H9 (cell line): ENCODE measurements at regions not wholly inside any gene's neighbourhood (a gene's known extent, or its start where the extent isn't known, plus 50 kb on each side); places are given as distances from the start of the nearest gene placed in this dataset.

ENCODE experiments used
- DNase-seq: peaks from one replicate; pipeline ENCODE4 v3.0.0-alpha.2; 2017
- H2AFZ ChIP-seq: one replicate; pipeline ENCODE4 v1.6.1; 2013; ENCODE audit warnings: mild to moderate bottlenecking, low read length, control low read depth, moderate library complexity
- H2AK5ac ChIP-seq: 2 replicates; pipeline ENCODE4 v1.6.1; 2013; ENCODE audit warnings: low read length, control low read depth, mixed read lengths; ENCODE audit not compliant: insufficient read length
- H2BK120ac ChIP-seq: one replicate; pipeline ENCODE4 v1.6.1; 2013; ENCODE audit warnings: low read depth, mild to moderate bottlenecking, low read length, control low read depth, inconsistent platforms; ENCODE audit not compliant: poor library complexity, severe bottlenecking
- H2BK12ac ChIP-seq: 2 replicates; pipeline ENCODE4 v1.6.1; 2013; ENCODE audit warnings: low read length, control low read depth, mixed read lengths, low read depth; ENCODE audit not compliant: insufficient read length
- H2BK15ac ChIP-seq: 2 replicates; pipeline ENCODE4 v1.6.1; 2013; ENCODE audit warnings: low read depth, low read length, control low read depth
- H2BK20ac ChIP-seq: one replicate; pipeline ENCODE4 v1.6.1; 2013; ENCODE audit warnings: low read depth, mild to moderate bottlenecking, low read length, control low read depth, inconsistent platforms; ENCODE audit not compliant: poor library complexity, severe bottlenecking
- H2BK5ac ChIP-seq: 2 replicates; pipeline ENCODE4 v1.6.1; 2013; ENCODE audit warnings: low read length, control low read depth, mixed read lengths; ENCODE audit not compliant: insufficient read length
- H3K14ac ChIP-seq: 2 replicates; pipeline ENCODE4 v1.6.1; 2013; ENCODE audit warnings: low read length, control low read depth; ENCODE audit not compliant: insufficient read depth
- H3K18ac ChIP-seq: 2 replicates; pipeline ENCODE4 v1.6.1; 2013; ENCODE audit warnings: low read depth, mild to moderate bottlenecking, mixed read lengths, low read length, control low read depth; ENCODE audit not compliant: insufficient read length
- H3K23ac ChIP-seq: 2 replicates; pipeline ENCODE4 v1.6.1; 2013; ENCODE audit warnings: low read length, control low read depth, mixed read lengths, low read depth; ENCODE audit not compliant: insufficient read length
- H3K23me2 ChIP-seq: 2 replicates; pipeline ENCODE4 v1.6.1; 2013; ENCODE audit warnings: low read depth, mild to moderate bottlenecking, mixed read lengths, low read length, control low read depth; ENCODE audit not compliant: insufficient read length, poor library complexity, severe bottlenecking
- H3K27ac ChIP-seq: 2 replicates; pipeline ENCODE4 v1.5.1; 2013; ENCODE audit warnings: low read length, control low read depth, mixed read lengths, low read depth; ENCODE audit not compliant: insufficient read length
- H3K27me3 ChIP-seq: 2 replicates; pipeline ENCODE4 v1.6.1; 2013; ENCODE audit warnings: low read length, control low read depth, inconsistent platforms; ENCODE audit not compliant: insufficient read depth
- H3K4ac ChIP-seq: 2 replicates; pipeline ENCODE4 v1.6.1; 2013; ENCODE audit warnings: low read depth, mild to moderate bottlenecking, control low read depth, inconsistent platforms, low read length, moderate library complexity
- H3K4me1 ChIP-seq: 2 replicates; pipeline ENCODE4 v1.6.1; 2013; ENCODE audit warnings: low read length, control low read depth, inconsistent platforms; ENCODE audit not compliant: insufficient read depth
- H3K4me2 ChIP-seq: 2 replicates; pipeline ENCODE4 v1.6.1; 2013; ENCODE audit warnings: low read length, control low read depth, mixed read lengths; ENCODE audit not compliant: insufficient read length, insufficient read depth
- H3K56ac ChIP-seq: 2 replicates; pipeline ENCODE4 v1.6.1; 2013; ENCODE audit warnings: low read depth, mild to moderate bottlenecking, mixed read lengths, low read length, control low read depth; ENCODE audit not compliant: insufficient read length
- H3K79me1 ChIP-seq: 2 replicates; pipeline ENCODE4 v1.6.1; 2013; ENCODE audit warnings: low read depth, mild to moderate bottlenecking, moderate library complexity, low read length, control low read depth, inconsistent platforms; ENCODE audit not compliant: insufficient read depth, poor library complexity, severe bottlenecking
- H3K79me2 ChIP-seq: 2 replicates; pipeline ENCODE4 v1.6.1; 2013; ENCODE audit warnings: low read length, control low read depth, inconsistent platforms; ENCODE audit not compliant: insufficient read depth
- H3K9ac ChIP-seq: 2 replicates; pipeline ENCODE4 v1.6.1; 2013; ENCODE audit warnings: low read length, control low read depth, mixed read lengths; ENCODE audit not compliant: insufficient read length; ENCODE audit errors: extremely low read depth
- H3K9me3 ChIP-seq: one replicate; pipeline ENCODE4 v1.6.1; 2013; ENCODE audit warnings: low read depth, low read length, inconsistent platforms; ENCODE audit not compliant: control insufficient read depth
- H3T11ph ChIP-seq: one replicate; pipeline ENCODE4 v1.6.1; 2013; ENCODE audit warnings: mild to moderate bottlenecking, low read length, control low read depth, inconsistent platforms
- H4K20me1 ChIP-seq: one replicate; pipeline ENCODE4 v1.6.1; 2013; ENCODE audit not compliant: control insufficient read depth, insufficient read length, insufficient read depth
- H4K5ac ChIP-seq: 2 replicates; pipeline ENCODE4 v1.6.1; 2013; ENCODE audit warnings: low read depth, mild to moderate bottlenecking, mixed read lengths, low read length, control low read depth; ENCODE audit not compliant: insufficient read length
- H4K8ac ChIP-seq: replicated peaks from 2 replicates; pipeline ENCODE4 v1.6.1; 2013; ENCODE audit warnings: low read length, control low read depth, mixed read lengths, low read depth; ENCODE audit not compliant: insufficient read length
- H4K91ac ChIP-seq: 2 replicates; pipeline ENCODE4 v1.6.1; 2013; ENCODE audit warnings: low read depth, mild to moderate bottlenecking, moderate library complexity, mixed read lengths, low read length, control low read depth; ENCODE audit not compliant: insufficient read length
- H3K27ac Mint-ChIP-seq, 3 experiments: 2 replicates in 2 of 3; 3 replicates in 1 of 3; pipeline ENCODE4 v1.8.0; 2020 to 2021; ENCODE audit warnings: mixed read lengths in 3 of 3, mild to moderate bottlenecking in 1 of 3, moderate library complexity in 1 of 3
- H3K27me3 Mint-ChIP-seq: 2 replicates; pipeline ENCODE4 v1.8.0; 2021; ENCODE audit warnings: low read depth, mild to moderate bottlenecking, moderate library complexity, mixed read lengths
- H3K36me3 Mint-ChIP-seq, 3 experiments: 2 replicates in 2 of 3; 3 replicates in 1 of 3; pipeline ENCODE4 v1.8.0; 2020 to 2021; ENCODE audit warnings: low read depth in 3 of 3, mixed read lengths in 3 of 3; ENCODE audit not compliant: insufficient read depth in 1 of 3
- H3K4me1 Mint-ChIP-seq, 2 experiments: 2 replicates each; pipeline ENCODE4 v1.8.0; 2020; ENCODE audit warnings: mixed read lengths in 2 of 2
- H3K4me3 Mint-ChIP-seq, 2 experiments: 2 replicates in 1 of 2; 3 replicates in 1 of 2; pipeline ENCODE4 v1.8.0; 2020 to 2021; ENCODE audit warnings: mild to moderate bottlenecking in 2 of 2, mixed read lengths in 2 of 2, moderate library complexity in 1 of 2
- H3K9me3 Mint-ChIP-seq, 2 experiments: 2 replicates in 1 of 2; 3 replicates in 1 of 2; pipeline ENCODE4 v1.8.0; 2020; ENCODE audit warnings: mild to moderate bottlenecking in 2 of 2, mixed read lengths in 2 of 2, moderate library complexity in 1 of 2
- WGBS: extraction: QIAGEN DNeasy Blood & Tissue Kit; methylation state at CpG from one replicate; pipeline ENCODE4 v1.1.7; 2013; ENCODE audit warnings: missing lambda C conversion rate, low lambda C conversion rate, mixed read lengths; ENCODE audit not compliant: insufficient read length; ENCODE audit errors: extremely low coverage; 5-methylcytosine and 5-hydroxymethylcytosine counted together
- TF ChIP-seq, protein P1 (sequence below): fragments of 200-600 bp; sonication (generic); conservative IDR thresholded peaks from 3 replicates; pipeline ENCODE4 v1.8.0; 2021; ENCODE audit warnings: antibody characterized with exemption, mild to moderate bottlenecking

DNA sequence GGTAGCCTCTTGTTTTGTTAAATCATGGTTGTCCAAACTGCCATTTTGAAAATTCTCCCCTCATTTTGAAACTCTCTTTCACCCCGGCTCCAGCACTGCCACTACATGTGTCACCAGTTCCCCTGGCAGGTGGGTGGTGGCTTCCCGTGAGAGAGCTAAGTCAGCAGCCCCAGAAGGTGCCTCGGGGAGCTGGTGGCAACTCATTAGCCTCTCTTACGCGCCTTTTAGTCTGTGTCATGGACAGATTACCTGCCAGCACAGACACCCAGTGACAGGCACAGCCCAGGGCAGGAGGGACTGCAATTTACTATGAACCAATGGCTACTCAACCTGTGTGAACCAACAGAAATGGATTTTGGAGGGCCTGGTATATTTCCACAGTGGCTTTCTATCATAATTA, 147.1 kb upstream of the SASH1 start:
- no peak overlapping the region for H3K56ac ChIP-seq
- H2AFZ ChIP-seq, result no peak overlapping the region
- no peak overlapping the region for H2AK5ac ChIP-seq
- no peak overlapping the region for H3K14ac ChIP-seq
- no peak overlapping the region for H2BK15ac ChIP-seq
- H3K36me3 Mint-ChIP-seq, result no peaks in the 10 kb centered on the region
- peaks cover 7% of the 10 kb centered on the region in 2 experiments for H3K4me1 Mint-ChIP-seq
- H3K9me3 Mint-ChIP-seq, result no peaks in the 10 kb centered on the region
- no peak overlapping the region for H3K23ac ChIP-seq
- H3K27ac Mint-ChIP-seq, result no peak overlapping the region
- no CpG with 5 or more reads among the region's 5 CpGs for WGBS
- H2BK120ac ChIP-seq, result no peak overlapping the region
- no peak overlapping the region for H3K4ac ChIP-seq
- no peak overlapping the region for H3K4me3 Mint-ChIP-seq
- H3K27me3 Mint-ChIP-seq, result no peaks in the 10 kb centered on the region; the same call in none of the 2 replicates
- H3K4me2 ChIP-seq, result no peak overlapping the region
- no peaks in the 10 kb centered on the region for H3K79me1 ChIP-seq
- H2BK5ac ChIP-seq, result no peak overlapping the region
- no peak overlapping the region for H4K91ac ChIP-seq
- no peak overlapping the region for H3K27ac ChIP-seq
- no peaks in the 10 kb centered on the region for H3K23me2 ChIP-seq
- H3K18ac ChIP-seq, result no peak overlapping the region
- H4K5ac ChIP-seq, result no peak overlapping the region
- H3K4me1 ChIP-seq, result peaks cover 3% of the 10 kb centered on the region; the same call in 1 of the 2 replicates
- no peak overlapping the region for H2BK20ac ChIP-seq
- no peak overlapping the region for H3K9ac ChIP-seq
- H4K8ac ChIP-seq, result no peak overlapping the region
- no peak overlapping the region for H2BK12ac ChIP-seq
- TF ChIP-seq, protein P1, sequence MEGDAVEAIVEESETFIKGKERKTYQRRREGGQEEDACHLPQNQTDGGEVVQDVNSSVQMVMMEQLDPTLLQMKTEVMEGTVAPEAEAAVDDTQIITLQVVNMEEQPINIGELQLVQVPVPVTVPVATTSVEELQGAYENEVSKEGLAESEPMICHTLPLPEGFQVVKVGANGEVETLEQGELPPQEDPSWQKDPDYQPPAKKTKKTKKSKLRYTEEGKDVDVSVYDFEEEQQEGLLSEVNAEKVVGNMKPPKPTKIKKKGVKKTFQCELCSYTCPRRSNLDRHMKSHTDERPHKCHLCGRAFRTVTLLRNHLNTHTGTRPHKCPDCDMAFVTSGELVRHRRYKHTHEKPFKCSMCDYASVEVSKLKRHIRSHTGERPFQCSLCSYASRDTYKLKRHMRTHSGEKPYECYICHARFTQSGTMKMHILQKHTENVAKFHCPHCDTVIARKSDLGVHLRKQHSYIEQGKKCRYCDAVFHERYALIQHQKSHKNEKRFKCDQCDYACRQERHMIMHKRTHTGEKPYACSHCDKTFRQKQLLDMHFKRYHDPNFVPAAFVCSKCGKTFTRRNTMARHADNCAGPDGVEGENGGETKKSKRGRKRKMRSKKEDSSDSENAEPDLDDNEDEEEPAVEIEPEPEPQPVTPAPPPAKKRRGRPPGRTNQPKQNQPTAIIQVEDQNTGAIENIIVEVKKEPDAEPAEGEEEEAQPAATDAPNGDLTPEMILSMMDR, result no peak
- no peaks in the 10 kb centered on the region for H4K20me1 ChIP-seq
- H3K79me2 ChIP-seq, result no peaks in the 10 kb centered on the region
- DNase-seq, result no peak
- H3K27me3 ChIP-seq, result no peaks in the 10 kb centered on the region
- no peaks in the 10 kb centered on the region for H3K9me3 ChIP-seq
- no peak overlapping the region for H3T11ph ChIP-seq
